Lower leg skin (tissue), 3 donors: ENCODE measurements at regions not wholly inside any gene's neighbourhood (a gene's known extent, or its start where the extent isn't known, plus 50 kb on each side); places are given as distances from the start of the nearest gene placed in this dataset.

ENCODE experiments used
- CTCF ChIP-seq, 3 donors: fragments of 450-650 bp; IDR thresholded peaks; one replicate each; pipeline ENCODE4 v1.5.1; 2016; ENCODE audit warnings: antibody characterized with exemption in 3 of 3, mild to moderate bottlenecking in 3 of 3, moderate library complexity in 2 of 3
- POLR2A ChIP-seq, 2 donors: fragments of 450-650 bp; IDR thresholded peaks; one replicate each; pipeline ENCODE4 v1.6.1; 2016 to 2017; ENCODE audit warnings: antibody characterized with exemption in 2 of 2, mild to moderate bottlenecking in 1 of 2, moderate library complexity in 1 of 2

- TF ChIP-seq POLR2A (IDR thresholded peaks at IDR 0.05) (no peak), CTCF (IDR thresholded peaks at IDR 0.05) (no peak)
Measured at GRCh38 chr2:64879745-64880144, 109.5 kb upstream of the SLC1A4 start.
